Activated CD8-positive, alpha-beta memory T cell treated with anti-CD3 and anti-CD28 coated beads for 48 hours (primary cell): ENCODE measurements at regions not wholly inside any gene's neighbourhood (a gene's known extent, or its start where the extent isn't known, plus 50 kb on each side); places are given as distances from the start of the nearest gene placed in this dataset.

Source experiments
- DNase-seq, 3 experiments: peaks; one replicate each; pipeline ENCODE4 v3.0.0-alpha.2; 2020; ENCODE audit warnings: low read depth in 2 of 3, low spot score in 2 of 3

GRCh38 chr5:2134543-2135292 is 252.0 kb upstream of the IRX4 start:
- no peak for DNase-seq

GRCh38 chr5:2133936-2134335 is 251.2 kb upstream of the IRX4 start:
- no peak for DNase-seq

- DNase-seq = no peak
Measured at GRCh38 chr5:2133080-2133479, 250.4 kb upstream of the IRX4 start.

- DNase-seq = no peak
Measured at GRCh38 chr5:2132497-2132847, 249.7 kb upstream of the IRX4 start.

GRCh38 chr5:2131826-2132496 is 249.2 kb upstream of the IRX4 start:
- DNase-seq = no peak

- no peak for DNase-seq
Measured at GRCh38 chr5:2131196-2131595, 248.5 kb upstream of the IRX4 start.

- no peak for DNase-seq
Measured at GRCh38 chr5:2130361-2130760, 247.6 kb upstream of the IRX4 start.

- no peak for DNase-seq
Measured at GRCh38 chr5:2129568-2130272, 247.0 kb upstream of the IRX4 start.

- no peak for DNase-seq
Measured at GRCh38 chr5:2128686-2129355, 246.1 kb upstream of the IRX4 start.

- DNase-seq = no peak
Measured at GRCh38 chr5:2126512-2126911, 243.8 kb upstream of the IRX4 start.

- no peak for DNase-seq
Measured at GRCh38 chr5:2125901-2126265, 243.2 kb upstream of the IRX4 start.

GRCh38 chr5:2125171-2125900 is 242.6 kb upstream of the IRX4 start:
- DNase-seq = no peak

GRCh38 chr5:2124434-2125170 is 241.9 kb upstream of the IRX4 start:
- DNase-seq = no peak

GRCh38 chr5:2123874-2124273 is 241.1 kb upstream of the IRX4 start:
- no peak for DNase-seq

- DNase-seq = no peak
Measured at GRCh38 chr5:2120361-2120760, 237.6 kb upstream of the IRX4 start.

GRCh38 chr5:2119573-2119972 is 236.8 kb upstream of the IRX4 start:
- no peak for DNase-seq

GRCh38 chr5:2113348-2114131 is 230.8 kb upstream of the IRX4 start:
- no peak for DNase-seq

- no peak for DNase-seq
Measured at GRCh38 chr5:2112173-2113025, 229.7 kb upstream of the IRX4 start.
